Lower leg skin (tissue), 4 donors: ENCODE measurements at regions not wholly inside any gene's neighbourhood (a gene's known extent, or its start where the extent isn't known, plus 50 kb on each side); places are given as distances from the start of the nearest gene placed in this dataset.

Experiments used
- DNase-seq, 2 donors: peaks; one replicate each; pipeline ENCODE4 v3.0.0-alpha.2; 2019; ENCODE audit warnings: low spot score in 2 of 2
- H3K4me3 ChIP-seq: fragments of 200-600 bp; sonication (generic); 2 replicates; pipeline ENCODE4 v1.5.1; 2017; ENCODE audit warnings: mild to moderate bottlenecking, low read depth; ENCODE audit not compliant: poor library complexity, severe bottlenecking
- POLR2A ChIP-seq, 2 donors: fragments of 450-650 bp; IDR thresholded peaks; one replicate each; pipeline ENCODE4 v1.6.1; 2016 to 2017; ENCODE audit warnings: antibody characterized with exemption in 2 of 2, mild to moderate bottlenecking in 1 of 2, moderate library complexity in 1 of 2
- WGBS, 2 donors: methylation state at CpG; one replicate each; pipeline ENCODE4 v1.1.5; 2018; 5-methylcytosine and 5-hydroxymethylcytosine counted together
- intact Hi-C: fragments of 100-400 bp; cut with DNase I; formaldehyde crosslinking; loops from one replicate; pipeline ENCODE4 v1.15.0; 2023; ENCODE audit warnings: low total_unique reads
- TF ChIP-seq, protein P1 (sequence below), 3 donors: fragments of 450-650 bp; IDR thresholded peaks; one replicate each; pipeline ENCODE4 v1.5.1; 2016; ENCODE audit warnings: antibody characterized with exemption in 3 of 3, mild to moderate bottlenecking in 3 of 3, moderate library complexity in 2 of 3

GRCh38 chr11:28517621-28518020, 409.4 kb downstream of the METTL15 start:
- TF ChIP-seq, protein P1, sequence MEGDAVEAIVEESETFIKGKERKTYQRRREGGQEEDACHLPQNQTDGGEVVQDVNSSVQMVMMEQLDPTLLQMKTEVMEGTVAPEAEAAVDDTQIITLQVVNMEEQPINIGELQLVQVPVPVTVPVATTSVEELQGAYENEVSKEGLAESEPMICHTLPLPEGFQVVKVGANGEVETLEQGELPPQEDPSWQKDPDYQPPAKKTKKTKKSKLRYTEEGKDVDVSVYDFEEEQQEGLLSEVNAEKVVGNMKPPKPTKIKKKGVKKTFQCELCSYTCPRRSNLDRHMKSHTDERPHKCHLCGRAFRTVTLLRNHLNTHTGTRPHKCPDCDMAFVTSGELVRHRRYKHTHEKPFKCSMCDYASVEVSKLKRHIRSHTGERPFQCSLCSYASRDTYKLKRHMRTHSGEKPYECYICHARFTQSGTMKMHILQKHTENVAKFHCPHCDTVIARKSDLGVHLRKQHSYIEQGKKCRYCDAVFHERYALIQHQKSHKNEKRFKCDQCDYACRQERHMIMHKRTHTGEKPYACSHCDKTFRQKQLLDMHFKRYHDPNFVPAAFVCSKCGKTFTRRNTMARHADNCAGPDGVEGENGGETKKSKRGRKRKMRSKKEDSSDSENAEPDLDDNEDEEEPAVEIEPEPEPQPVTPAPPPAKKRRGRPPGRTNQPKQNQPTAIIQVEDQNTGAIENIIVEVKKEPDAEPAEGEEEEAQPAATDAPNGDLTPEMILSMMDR (IDR thresholded peaks at IDR 0.05): no peak
- TF ChIP-seq POLR2A (IDR thresholded peaks at IDR 0.05): no peak
- 61 to 72% methylated on average over 5 of the region's 5 CpGs for WGBS, 2 donors
- no peak overlapping the region for H3K4me3 ChIP-seq
- intact Hi-C loops: no loop called here
- no peak for DNase-seq

DNA sequence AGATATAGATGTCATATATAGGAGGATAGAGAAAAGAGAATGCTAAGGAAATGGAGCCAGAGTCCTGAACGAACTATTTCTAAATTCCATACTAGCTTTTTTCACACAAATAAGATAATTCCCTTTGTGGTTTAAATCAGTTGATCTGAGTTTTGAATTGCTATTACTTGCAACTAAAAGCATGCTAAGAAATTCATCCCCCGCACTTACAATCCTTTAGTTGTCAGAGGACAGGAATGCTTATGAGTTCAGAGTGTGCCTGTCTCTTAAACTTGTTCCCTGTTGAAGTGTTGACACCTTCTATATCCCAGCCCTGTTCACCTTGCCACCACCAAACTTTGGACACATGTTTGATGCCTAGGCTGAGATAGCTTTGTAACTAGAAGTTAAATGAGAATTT, 406.2 kb downstream of the METTL15 start:
- intact Hi-C loops: no loop called here
- no peak overlapping the region for H3K4me3 ChIP-seq
- WGBS, 2 donors: 92% methylated on average over 2 of the region's 2 CpGs
- TF ChIP-seq POLR2A (IDR thresholded peaks at IDR 0.05): no peak
- TF ChIP-seq, protein P1 (IDR thresholded peaks at IDR 0.05): no peak
- no peak for DNase-seq

GRCh38 chr11:28512143-28512756, 404.1 kb downstream of the METTL15 start:
- intact Hi-C loops: no loop called here
- DNase-seq: no peak
- TF ChIP-seq, protein P1 (IDR thresholded peaks at IDR 0.05): no peak
- TF ChIP-seq POLR2A (IDR thresholded peaks at IDR 0.05): no peak
- 98% methylated on average over 6 to 9 of the region's 19 CpGs for WGBS, 2 donors
- no peak overlapping the region for H3K4me3 ChIP-seq

- TF ChIP-seq, protein P1 (IDR thresholded peaks at IDR 0.05): no peak
- no peak for TF ChIP-seq POLR2A (IDR thresholded peaks at IDR 0.05)
- WGBS, 2 donors: 65 to 73% methylated on average over 3 of the region's 3 CpGs
Observed at GRCh38 chr11:28505232-28505631, 397.0 kb downstream of the METTL15 start.

DNA sequence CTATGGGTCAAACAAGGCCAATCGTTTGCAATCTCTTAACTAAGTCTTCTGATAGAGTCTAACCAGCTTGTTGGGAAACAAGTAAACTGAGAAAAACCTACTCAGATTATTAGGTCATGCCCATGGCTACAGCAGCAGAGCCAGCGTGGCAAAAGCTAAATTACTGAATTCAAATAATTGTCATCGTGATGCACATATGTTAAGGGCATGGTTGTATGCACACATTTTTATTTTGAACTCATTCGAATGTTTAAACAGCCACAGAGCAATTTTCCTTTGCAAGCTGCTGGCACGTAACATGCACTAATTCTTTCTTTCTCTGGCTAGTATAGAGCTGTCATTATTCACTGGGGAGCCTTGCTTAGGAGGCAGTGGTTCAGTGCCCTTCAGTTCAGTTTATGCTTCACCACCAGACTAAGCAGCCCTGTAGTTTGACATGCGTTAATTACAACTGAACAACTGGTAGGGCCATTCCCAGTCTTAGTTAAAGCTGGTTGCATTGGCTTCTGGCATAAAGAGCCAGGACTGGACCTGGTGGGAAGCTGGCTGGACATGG, 396.4 kb downstream of the METTL15 start:
- 61 to 78% methylated on average over 6 of the region's 6 CpGs for WGBS, 2 donors
- intact Hi-C loops: no loop called here

More at GRCh38 chr11:28505232-28505631, 397.0 kb downstream of the METTL15 start:
- intact Hi-C loops: no loop called here
- no peak overlapping the region for H3K4me3 ChIP-seq
- no peak for DNase-seq

More for the DNA sequence above, 396.4 kb downstream of the METTL15 start:
- no peak for TF ChIP-seq POLR2A (IDR thresholded peaks at IDR 0.05)
- TF ChIP-seq, protein P1 (IDR thresholded peaks at IDR 0.05): no peak
- H3K4me3 ChIP-seq: no peak overlapping the region
- DNase-seq: no peak
